GM12875 (cell line): ENCODE measurements at regions not wholly inside any gene's neighbourhood (a gene's known extent, or its start where the extent isn't known, plus 50 kb on each side); places are given as distances from the start of the nearest gene placed in this dataset.

Experiments
- H3K4me3 ChIP-seq: one replicate; pipeline ENCODE4 v1.5.1; 2011; ENCODE audit warnings: low read depth, low read length, control low read depth
- TF ChIP-seq, protein P1 (sequence below): IDR thresholded peaks from 2 replicates; pipeline ENCODE4 v1.5.1; 2011; ENCODE audit warnings: low read depth, mild to moderate bottlenecking, control low read depth, inconsistent platforms, low read length, moderate library complexity, borderline replicate concordance; ENCODE audit not compliant: insufficient read depth

DNA sequence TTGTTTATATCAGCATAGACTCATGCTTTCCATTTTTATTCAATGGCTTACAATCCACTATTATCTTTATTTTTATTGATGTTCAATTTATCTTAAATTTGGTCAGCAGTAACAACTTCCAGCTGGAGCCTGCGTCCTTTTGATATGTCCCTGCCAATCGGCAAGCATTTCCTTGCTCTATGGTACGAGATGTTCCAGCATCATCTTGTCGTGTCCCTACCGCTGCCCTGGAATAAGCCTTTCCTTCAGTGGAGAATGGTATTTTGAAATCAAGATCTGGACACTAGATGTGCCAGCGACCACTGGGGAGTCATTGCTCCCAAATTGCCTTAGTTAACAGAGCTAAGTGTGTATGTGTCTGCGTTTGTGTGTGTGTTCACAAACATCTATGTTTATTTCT is 151.6 kb upstream of the RGMB start:
- H3K4me3 ChIP-seq, result no peak overlapping the region
- TF ChIP-seq, protein P1, sequence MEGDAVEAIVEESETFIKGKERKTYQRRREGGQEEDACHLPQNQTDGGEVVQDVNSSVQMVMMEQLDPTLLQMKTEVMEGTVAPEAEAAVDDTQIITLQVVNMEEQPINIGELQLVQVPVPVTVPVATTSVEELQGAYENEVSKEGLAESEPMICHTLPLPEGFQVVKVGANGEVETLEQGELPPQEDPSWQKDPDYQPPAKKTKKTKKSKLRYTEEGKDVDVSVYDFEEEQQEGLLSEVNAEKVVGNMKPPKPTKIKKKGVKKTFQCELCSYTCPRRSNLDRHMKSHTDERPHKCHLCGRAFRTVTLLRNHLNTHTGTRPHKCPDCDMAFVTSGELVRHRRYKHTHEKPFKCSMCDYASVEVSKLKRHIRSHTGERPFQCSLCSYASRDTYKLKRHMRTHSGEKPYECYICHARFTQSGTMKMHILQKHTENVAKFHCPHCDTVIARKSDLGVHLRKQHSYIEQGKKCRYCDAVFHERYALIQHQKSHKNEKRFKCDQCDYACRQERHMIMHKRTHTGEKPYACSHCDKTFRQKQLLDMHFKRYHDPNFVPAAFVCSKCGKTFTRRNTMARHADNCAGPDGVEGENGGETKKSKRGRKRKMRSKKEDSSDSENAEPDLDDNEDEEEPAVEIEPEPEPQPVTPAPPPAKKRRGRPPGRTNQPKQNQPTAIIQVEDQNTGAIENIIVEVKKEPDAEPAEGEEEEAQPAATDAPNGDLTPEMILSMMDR, result no peak

DNA sequence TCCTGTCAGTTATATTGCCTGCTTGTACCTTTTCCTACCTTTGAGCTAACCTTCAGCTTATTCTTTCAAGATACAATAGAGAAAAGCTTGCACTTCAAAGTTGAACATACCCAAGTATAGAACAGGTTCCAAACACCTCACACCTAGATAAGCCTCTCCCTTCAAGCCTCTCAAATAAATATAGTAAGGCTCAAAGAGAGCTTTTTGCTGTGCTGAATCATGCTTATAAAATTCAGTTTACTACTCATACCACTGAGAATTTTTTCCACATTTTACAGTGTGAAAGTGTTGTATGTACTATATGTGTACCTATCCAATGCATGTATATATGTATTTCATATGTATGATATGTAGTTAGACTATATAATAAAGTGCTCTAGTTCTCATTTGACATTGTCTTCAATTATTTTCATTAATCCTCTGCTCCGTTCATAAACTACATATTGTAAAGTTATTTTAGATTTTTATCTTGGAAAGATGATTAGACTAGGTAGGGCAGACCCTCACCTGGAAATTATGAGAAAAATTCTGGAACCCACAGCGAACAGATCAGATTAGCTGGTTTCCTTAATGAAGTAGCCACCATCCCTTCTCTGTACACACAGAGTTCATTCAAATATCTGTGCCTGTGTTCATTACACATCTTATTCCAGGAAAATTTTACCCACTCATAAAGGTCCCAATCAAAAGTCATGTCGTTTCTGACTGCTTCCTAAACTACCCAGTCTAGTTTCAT is 149.2 kb upstream of the RGMB start:
- no peak overlapping the region for H3K4me3 ChIP-seq
- TF ChIP-seq, protein P1, result no peak

DNA sequence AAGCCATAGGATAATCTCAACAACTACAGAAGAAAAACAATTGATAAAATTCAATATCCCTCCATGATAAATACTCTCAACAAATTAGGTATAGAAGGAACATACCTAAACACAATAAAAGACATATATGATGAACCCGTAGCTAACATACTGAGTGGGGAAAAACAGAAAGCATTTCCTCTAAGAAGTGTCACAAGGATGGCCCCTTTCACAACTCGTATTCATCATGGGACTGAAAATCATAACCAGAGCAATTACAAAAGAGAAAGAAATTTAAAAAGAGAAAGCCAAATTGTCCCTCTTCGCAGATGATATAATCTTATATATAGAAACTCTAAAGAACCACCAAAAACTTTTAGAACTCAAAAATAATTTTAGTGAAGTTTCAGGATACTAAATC is 146.3 kb upstream of the RGMB start:
- TF ChIP-seq, protein P1, result no peak
- no peak overlapping the region for H3K4me3 ChIP-seq

DNA sequence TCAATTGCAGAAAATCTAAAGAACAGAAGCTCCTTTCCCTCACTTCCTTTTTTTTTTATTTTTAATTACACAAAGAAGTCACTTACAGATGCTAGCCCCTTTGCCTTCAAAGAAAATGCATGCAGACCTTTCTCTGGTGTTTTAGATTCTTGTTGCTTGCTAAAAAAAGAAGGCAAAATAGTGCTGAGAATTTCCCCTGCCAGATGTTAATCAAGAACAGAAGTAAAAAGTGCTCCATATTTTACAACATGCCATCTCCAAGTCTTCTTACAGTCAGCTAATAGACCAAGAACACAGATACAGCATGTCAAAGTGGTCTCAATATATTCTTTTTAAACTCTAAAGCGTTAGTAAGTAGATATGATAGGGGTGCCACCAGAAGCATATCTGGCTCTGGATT is 142.8 kb upstream of the RGMB start:
- TF ChIP-seq, protein P1, result no peak
- no peak overlapping the region for H3K4me3 ChIP-seq

- TF ChIP-seq, protein P1, result no peak
- H3K4me3 ChIP-seq, result no peak overlapping the region
Observed at GRCh38 chr5:98631311-98632054, 142.0 kb upstream of the RGMB start.

GRCh38 chr5:98635656-98636055 is 137.8 kb upstream of the RGMB start:
- TF ChIP-seq, protein P1, result no peak
- H3K4me3 ChIP-seq, result no peak overlapping the region

DNA sequence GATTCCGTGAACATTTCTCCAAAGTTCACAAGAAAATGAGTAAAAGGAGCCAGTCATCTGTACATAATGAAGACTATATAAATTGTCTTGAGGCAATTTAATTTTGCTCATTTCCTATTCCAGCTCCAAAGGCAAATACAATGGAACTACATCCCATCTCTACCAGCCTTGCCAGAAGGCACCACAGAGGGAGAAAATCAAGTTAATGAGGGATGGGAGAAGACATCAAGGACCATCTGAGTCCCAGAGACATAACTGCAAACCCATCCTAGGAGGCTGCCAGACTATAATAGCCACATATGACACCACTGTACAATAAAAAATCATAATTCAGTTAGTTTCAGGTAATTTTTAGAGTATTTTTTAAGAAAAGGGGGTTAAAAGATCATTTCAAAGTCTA is 136.3 kb upstream of the RGMB start:
- TF ChIP-seq, protein P1, result no peak
- no peak overlapping the region for H3K4me3 ChIP-seq
